Germinal center (tissue), 1 donor: ENCODE measurements at regions not wholly inside any gene's neighbourhood (a gene's known extent, or its start where the extent isn't known, plus 50 kb on each side); places are given as distances from the start of the nearest gene placed in this dataset.
"Not testable (repeated sequence)": the region's sequence is repeated elsewhere in the genome, so short reads cannot be mapped to it uniquely, and the experiment has no call there.

Source experiments
- DNase-seq: peaks from one replicate; pipeline ENCODE4 v3.0.0; 2012; ENCODE audit warnings: mixed read lengths, low spot score

DNA sequence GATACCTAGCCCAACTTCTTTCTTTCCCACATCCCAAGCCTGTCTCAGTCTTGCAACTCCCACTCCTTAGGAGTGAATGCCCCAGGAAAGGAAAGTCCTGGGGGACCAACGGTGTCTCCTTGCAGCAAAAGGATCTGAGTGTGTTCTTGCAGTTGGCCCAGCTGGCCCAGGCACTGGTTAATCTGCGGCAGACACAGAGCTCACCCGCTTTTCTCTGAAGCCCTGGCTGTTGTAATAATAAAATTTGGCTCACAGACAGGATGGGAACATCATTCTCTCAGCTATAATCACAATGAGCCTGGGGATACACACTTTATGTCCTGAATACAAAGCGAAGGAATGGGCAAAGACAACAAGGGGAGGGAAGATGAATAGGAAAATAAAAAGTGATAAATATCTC is 185.6 kb upstream of the ADRA1D start:
- DNase-seq = no peak

DNA sequence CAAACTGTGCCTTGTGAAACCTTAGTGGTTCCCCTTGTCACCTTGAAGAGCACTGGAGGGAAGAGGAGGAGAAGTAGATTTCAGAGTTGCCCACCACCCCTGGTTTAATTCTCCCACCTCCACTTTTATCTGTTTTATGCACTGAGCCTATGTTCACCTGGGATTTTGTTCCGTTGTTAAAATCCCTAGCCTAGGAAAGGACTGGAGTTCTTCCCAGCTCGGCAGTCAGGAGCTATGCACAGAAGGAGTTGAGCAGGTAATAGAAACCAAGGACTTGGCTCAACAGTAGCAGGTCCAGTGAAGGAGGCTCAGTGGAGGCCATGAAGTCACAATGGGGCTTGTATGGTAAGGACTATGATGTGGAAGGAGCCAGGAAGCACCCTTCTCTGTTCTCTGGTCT is 182.4 kb upstream of the ADRA1D start:
- DNase-seq = no peak

DNA sequence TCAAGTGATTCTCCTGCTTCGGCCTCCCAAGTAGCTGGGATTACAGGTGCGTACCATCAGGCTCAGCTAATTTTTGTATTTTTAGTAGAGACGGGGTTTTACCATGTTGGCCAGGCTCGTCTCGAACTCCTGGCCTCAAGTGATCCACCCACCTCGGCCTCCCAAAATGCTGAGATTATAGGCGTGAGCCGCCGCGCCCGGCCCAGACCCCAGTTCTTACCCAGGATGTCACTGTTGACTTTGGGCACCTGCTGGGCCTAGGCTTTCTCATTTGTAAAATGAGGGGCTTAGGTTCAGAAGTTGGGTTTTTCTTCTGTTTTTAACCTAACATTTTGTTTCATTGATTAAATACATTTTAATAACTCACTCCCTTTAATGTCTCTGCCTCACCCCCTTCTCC is 181.7 kb upstream of the ADRA1D start:
- not testable (repeated sequence) for DNase-seq

DNA sequence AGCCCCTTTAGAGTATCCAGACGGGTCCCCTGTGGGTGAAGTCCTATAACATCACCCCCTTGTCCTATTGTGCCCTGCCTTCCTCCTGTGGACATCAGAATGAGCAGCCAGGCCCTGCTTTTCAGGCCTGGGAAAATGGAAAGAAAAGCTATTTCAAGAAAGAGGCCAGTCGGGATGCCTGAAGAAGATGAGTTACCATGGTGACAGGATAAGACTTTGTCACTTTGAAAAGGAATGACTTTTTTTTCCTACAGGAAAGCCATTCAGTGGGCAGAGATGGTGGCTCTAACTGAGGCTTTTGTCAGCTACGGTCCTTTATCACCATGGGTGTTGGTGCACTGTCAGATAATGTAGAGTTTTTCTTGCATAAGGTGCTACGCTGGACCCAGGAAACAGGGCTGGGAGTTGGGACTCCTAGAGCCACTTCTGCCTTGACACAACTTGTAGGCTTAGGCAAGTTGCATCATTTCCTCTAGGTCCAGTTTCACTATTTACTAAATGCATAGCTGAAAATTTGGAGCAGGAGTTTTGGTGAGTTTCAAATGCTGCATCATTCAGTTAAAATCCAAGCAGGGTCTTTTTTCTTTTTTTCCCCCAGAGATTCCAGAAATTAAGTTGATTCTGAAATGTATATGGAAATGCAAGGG is 179.0 kb upstream of the ADRA1D start:
- no peak for DNase-seq

DNA sequence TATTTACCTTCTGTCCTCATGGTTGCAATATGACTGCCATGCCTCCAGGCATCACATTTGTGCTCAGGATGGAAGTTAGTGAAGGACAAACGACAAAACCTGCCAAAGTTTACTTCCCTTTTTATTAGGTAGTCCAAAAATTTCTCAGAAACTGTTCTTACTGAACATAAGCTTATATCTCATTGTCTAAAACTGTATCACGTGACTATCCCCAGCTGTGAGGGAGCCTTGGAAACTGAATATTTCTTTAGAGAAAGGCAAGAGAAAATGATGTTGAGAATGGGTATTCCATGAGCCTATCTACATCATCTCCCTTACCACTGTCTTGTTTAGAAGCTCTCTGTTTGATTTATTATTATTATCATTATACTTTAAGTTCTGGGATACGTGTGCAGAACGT is 169.1 kb upstream of the ADRA1D start:
- DNase-seq = no peak

DNA sequence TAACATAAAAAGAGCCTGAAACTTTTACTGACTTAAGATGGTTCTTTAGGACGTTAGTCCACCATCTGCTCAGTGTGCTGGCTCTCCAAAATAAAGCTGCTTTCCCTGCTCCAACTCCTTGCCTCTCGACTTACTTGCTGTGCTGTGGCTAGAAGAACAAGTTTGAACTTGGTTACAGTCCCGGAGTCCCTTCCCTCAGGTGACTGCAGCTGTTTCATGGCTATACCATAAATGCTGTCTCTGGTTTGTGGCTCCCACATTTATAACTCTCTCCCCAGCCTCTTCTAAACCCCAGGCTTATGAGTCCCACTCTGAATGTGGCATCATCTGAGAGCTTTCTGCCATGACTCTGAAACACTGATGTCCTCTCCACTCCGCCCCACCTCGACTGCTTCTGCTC is 166.2 kb upstream of the ADRA1D start:
- DNase-seq = no peak

DNA sequence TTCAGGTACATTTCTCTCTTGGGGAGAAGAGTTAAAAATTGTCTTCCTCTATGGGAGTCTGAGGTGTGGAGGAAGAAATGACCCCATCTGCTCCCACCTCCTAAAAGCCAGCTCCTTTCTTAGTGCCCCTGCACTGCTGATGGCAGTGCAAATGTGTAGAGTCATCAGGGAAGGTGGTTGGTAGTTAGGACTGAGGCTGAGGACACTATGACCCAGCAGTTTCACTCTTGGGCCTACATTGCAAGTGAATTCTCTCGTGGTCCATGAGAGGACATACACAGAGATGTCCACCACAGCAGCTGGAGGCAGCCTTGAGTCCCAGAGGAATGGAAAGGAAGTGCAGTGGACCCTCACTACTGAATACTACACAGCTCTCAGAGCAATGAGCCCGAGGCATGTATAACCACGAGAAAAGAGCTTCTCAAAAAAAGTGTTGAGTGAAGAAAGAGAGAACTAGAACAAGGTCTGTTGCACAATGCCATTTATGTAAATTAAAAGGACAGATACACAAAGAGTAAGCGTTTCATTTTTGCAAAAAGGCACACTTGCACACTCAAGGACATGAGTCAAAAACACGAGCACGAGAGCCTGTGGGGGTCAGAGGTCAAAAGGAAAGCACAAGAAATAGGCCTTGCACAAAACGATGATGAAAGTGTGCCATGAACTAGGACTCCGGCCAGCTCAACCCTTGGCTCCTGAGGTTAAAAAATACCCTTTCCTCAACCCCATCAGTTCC is 164.4 kb upstream of the ADRA1D start:
- DNase-seq = no peak

DNA sequence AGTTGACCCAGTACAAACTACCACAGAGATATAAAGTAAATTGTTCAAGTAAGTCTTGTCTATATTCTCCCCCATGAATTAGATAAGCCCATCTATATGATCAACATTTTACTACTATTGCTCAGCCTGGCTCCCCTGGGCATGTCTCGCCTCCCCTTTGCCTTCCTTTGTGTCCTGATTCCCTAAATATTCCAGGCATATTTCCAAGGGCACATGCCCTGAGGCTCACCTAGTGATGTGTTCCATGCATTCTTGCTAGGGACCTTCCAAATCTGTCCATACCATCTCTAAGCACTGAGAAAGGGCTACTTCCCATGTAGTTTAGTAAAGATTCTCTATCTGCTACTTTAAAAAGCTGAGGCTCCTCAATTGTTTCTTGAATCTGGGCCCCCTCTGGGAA is 163.1 kb upstream of the ADRA1D start:
- DNase-seq = no peak

DNA sequence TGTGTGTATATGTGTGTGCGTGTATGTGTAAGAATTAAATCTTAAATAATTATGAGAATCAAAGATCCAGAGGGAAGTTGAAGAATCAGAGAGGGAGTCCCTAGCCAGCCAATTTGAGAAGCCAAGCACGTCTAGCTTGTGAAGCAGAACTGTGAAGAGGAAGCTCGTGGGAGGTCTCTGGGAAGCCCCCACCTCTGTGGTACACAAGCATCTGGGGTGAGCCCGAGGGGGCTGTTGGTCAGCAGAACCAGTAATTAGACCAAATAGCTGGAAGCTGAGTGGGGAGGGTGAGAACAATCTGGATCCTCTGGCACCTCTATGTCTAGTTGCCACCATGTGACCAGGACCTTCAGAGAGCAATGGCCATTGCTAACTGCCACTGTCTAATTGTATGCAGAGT is 162.7 kb upstream of the ADRA1D start:
- DNase-seq = no peak

DNA sequence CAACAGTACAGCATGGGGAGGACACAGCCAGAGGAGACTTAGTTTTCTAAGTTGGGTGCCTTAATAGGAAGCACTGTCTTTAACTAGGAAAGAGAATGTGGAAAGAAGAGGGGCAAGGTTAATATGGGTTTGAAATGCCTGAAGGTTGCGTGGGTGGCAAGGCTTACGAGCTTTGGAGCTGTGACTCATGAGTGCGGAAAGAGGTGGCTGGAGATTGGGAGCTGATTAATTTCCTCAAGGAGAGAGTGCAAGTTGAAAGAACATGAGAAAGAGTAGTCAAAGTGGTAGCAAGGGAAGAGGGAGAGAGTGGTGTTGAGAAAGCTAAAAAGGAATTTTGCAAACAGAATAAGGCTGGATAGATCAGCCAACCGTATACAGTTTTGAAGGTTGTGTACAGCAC is 157.5 kb upstream of the ADRA1D start:
- DNase-seq = no peak

DNA sequence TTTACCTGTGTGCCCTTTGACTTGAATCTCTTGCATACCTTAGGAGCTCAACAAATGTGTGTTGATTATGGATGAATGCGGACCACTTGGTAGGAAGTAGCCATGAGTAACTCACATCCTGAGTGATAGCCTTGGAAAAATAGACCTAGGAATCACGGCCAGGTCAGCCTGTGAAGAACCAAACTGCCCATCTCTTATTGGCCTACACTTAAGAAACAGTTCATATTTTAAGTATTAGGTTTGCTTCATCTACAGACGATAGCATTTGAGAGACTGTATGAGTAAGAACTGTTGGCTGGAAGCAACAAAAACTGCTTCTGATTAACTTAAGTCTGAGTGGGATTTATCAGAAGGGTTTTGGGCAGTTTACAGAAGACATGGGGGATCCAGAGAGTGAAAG is 152.5 kb upstream of the ADRA1D start:
- no peak for DNase-seq

DNA sequence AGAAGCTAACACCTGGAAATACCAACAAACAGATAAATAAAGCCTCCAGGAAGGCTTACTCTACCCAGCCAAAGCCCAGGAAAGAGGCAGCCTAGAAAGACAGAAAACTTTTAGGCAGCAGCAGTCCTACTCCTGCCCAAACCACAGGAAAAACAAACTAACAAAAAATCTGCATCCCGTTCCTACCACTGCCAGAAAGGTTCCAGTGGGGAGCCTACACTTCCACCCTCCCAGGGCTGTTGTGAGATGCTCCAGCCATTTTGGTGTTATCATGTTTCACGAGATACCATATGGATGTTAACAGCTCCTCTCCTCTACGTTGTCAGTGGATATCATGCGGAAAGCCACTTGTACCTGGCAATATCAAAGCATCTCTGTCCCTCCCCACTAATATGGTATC is 135.9 kb upstream of the ADRA1D start:
- DNase-seq = no peak

DNA sequence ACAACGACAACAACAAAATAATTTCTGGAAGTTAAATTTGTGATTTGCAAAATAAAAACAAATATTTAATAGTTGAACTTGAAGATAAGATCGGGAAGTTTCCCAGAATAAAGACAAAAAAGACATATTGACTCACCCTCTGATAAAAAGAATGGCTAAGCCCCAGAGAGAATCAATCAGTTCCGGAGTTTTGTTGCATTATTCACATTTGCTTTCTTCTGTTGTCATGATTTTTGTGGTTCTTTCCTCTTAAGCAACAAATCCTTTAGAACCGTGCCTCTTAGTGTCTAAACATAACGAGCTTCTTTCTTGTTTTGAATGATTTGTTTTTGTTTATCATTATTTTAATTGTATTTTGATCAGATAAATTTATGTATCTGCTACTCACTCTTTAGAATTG is 134.9 kb upstream of the ADRA1D start:
- DNase-seq = no peak

DNA sequence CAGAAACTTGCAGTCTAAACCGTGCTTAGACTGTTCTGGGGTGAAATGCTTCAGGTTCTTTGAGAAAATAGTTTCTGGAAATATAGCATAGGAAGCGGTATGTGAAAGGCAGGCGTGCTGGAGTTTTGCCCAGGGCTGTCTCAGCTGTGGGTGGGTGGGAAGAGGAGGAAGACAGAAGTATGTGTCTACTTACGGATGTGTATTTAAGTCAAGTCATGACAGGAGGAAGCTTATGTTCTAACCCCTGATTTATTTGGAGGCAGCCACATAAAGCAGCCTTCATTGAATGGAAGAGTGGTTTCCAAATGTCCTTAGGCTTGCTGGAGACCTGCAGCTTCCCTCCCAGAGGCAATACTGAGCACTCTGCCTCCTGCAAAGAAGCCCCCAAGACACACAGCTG is 126.8 kb upstream of the ADRA1D start:
- DNase-seq = no peak

DNA sequence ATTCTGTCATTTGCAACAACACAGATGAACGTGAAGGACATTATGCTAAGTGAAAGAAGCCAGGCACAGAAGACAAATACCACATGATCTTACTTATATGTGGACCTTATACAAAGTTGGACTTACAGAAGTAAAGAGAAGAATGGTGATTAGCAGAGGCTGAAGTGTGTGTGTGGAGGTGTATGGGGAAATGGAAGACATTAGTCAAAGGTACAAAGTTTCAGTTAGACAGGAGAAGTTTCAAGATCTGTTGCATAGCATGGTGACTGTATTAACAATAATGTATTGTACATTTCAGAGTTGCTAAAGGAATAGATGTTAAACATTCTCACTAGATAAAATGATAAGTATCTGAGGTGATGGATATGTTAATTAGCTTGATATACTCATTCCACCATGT is 124.4 kb upstream of the ADRA1D start:
- no peak for DNase-seq

DNA sequence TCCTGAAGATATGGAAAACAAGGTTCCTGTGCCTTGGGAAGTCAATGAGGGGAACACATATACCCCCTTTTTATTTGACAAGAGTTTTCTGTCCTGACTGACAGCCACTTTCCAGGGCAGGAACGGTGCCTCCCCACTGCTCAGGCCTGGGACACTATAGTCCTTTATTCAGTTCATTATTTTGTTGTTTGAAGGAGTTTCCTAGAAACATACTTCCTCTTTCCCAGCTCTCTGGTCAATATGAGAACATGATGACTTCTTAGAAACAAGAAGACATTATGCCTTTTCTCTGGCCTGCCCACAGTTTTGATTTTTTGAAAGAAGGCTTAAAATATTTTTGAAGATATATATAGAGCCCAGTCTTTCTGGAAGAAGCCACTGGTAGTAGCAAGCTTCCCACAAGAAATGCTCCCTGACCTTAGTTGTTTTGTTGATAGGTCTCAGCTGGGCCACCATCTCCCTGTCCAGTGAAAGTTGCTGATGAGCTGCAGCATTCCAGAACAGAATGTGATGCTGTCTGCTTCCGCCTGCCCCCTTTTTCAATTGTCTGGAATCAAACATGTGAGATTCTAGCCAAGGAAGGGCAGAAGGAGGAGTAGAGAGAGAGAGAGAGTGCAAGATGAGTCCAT is 122.7 kb upstream of the ADRA1D start:
- DNase-seq = no peak

DNA sequence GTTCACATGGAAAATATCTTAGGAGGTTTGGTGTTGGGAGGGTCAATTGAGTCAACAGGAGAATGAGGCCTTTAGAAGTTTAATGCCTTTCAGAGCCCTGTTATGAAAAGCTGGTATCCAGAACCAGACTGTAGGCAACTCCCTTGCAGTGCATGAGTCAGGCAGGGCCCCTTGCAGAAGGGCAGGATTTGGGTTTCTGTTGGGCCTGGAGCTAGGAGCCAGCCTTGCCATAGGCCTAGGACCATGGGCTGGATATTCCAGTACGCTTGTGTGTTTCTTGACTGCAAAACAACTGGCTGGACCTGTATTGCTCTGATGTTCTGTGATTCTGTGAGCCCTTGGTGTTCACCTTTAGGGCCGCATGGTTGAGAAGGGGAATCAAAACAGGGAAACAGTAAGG is 121.8 kb upstream of the ADRA1D start:
- no peak for DNase-seq

DNA sequence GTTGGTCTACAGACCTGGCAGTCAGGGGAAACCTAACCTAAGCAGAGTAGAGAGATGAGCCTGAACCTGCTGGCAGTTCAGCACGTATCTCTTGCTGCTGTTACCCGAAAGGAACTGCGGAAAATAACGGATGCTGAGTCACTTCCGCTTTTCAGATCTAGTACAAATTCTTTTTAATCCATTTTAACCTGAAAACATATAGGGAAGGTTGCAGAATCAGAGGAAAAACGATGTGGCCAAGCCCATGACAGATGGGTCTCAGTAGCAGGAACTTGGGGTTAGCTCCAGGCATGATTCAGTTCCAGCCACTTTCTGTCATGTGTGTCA is 120.7 kb upstream of the ADRA1D start:
- DNase-seq = no peak

DNA sequence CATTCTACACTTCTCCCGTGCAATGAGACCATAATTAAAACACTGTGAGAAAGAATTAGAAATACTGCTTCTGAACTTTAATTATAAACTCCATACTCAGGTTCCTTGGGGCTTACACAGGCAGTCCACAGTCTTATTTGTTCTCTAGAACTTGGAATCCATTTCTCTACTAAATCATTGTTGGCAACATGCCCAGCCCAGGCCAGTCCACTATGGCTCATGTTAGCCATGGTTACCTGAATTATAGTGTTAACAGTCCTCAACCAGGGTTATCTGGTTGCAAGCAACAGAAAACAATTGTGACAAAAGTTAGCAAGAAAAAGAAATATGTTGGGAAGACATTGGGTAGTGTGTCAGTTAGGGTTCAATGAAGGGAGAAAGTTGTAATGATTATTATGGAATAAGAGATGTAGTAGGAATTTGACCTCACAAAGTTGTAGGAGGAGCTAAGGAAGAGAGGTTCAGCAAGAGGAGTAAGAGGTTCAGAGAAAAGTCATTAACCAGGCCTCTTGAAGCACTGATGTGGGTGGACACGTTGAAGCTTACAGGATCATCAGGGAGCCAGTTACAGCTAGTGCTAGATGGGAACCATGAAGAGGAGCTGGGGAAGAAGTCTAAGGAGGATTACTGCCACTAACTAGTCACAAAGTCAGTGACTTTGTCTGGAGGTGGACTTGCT is 120.2 kb upstream of the ADRA1D start:
- no peak for DNase-seq

DNA sequence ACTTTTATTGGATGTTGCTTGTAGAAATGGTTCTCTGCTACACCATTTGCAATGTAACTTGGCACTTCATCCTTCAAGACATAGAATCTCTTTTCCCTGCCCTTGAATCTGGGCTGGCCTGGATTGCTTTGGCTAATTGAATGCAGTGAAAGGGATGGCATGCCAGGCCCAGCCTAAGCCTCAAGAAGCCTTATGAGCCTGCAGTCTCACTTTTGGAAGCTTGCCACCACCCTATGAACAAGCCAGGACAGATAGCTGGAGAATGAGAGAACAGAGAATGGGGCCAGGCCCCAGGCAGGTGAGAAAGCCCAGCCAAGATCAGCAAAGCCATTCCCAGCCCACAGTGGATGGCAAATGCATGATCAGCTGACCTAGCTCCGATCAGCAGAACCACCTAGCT is 117.0 kb upstream of the ADRA1D start:
- DNase-seq = no peak

DNA sequence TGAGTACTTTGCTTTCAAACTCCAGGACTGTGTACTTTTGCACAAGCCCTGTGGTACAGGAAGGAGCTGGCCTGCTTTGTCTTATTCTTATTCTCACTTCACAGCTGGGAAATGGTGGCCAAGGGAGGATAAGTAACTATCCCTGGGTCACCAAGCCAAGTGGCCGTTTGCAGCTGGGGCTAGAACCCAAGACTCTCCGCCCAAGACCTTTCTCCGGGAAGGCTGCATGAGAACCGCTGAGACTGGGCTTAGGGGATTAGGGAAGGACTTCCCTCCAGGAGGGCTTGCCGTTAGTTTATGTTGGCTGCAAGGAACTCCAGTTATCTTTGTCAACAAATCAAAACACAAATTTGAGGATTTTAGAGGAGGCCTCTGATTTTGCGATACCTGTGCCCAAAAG is 109.5 kb upstream of the ADRA1D start:
- no peak for DNase-seq

DNA sequence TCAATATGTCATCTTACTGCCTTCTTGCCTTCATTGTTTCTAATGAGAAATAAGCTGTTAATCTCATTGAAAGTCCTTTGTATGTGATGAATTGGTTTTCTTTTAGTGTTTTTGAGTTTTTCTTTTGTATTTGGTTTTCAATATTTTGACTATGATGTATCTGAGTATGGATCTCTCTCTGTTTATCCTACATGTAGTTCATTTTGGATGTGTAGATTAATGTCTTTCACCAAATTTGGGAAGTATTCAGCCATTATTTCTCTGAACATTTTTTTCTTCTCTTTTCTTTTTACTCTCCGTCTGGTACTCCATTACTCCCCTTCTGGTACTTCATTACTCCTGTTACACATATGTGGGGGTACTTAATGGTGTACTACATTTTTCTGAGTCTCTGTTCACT is 103.3 kb upstream of the ADRA1D start:
- DNase-seq = no peak

DNA sequence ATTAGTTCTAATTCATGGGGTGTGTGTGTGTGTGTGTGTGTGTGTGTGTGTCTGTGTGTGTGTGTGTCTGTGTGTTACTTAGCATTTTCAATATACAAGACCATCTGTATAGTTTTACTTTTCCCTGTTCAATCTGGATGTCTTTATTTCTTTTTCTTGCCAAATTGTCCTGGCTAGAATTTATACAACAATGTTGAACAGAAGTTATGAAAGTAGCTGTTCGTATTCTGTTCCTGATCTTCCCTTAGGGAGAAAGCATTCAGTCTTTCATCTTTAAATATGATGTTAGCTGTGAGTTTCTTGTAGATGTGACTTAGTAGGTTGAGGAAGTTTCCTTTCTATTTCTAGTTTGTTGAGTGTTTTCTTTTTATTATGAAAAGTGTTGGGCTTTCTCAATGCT is 101.0 kb upstream of the ADRA1D start:
- no peak for DNase-seq
